Kidney capillary endothelial cell (primary cell): ENCODE measurements at regions not wholly inside any gene's neighbourhood (a gene's known extent, or its start where the extent isn't known, plus 50 kb on each side); places are given as distances from the start of the nearest gene placed in this dataset.

ENCODE experiments used
- DNase-seq: peaks from one replicate; pipeline ENCODE4 v3.0.0-alpha.2; 2018; ENCODE audit warnings: low spot score

DNA sequence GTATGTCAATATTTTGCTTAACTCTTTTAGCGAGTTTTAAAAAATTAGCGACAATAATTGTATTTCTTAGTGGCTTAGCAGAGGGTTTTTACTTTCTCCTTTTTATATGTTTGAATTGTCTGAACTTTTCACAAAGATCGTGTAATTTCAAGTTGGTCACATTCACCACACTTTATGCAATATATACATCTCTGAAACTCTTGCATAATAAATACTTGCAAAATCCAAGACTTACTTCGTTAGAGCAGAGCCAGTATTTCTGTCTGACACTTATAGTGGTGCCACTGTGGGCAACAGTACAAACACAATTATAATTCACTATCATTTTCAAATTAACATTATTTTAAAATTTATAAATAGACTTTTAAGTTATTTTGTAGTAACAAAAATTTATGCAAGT is 62.0 kb downstream of the SUCNR1 start:
- no peak for DNase-seq

DNA sequence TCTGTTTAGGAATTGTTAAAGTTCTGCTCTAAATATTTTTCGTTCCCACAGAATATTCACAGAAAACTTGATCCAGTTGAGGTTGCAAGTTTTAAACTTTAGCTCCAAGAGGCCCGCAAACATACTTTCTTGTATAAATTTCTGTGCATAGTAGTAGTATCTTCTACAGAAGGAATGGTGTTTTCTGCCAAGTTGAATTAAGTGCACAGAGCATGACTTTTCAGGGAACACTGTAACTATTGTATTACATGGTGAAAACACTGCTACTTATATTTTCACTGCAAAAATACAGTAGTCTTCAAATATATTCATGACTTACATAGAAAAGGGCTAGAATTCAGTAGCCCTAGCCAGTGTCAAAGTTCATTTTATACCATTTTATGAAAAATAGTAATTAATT is 67.0 kb downstream of the SUCNR1 start:
- no peak for DNase-seq

DNA sequence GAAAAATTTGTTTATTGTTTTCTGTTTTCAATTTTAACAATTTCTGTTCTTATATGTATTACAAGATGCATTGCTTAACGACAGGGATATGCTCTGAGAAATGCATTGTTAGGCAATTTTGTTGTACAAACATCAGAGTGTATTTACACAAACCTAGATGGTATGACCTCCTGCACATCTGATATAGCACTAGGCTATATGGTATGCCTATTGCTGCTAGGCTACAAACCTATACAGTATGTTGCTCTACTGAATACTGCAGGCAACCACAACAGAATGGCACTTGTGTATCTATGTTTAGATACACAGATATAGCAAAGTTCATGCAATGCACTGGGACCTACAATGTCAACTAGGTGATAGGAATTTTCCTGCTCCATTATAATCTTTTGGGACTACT is 70.1 kb downstream of the SUCNR1 start:
- no peak for DNase-seq

DNA sequence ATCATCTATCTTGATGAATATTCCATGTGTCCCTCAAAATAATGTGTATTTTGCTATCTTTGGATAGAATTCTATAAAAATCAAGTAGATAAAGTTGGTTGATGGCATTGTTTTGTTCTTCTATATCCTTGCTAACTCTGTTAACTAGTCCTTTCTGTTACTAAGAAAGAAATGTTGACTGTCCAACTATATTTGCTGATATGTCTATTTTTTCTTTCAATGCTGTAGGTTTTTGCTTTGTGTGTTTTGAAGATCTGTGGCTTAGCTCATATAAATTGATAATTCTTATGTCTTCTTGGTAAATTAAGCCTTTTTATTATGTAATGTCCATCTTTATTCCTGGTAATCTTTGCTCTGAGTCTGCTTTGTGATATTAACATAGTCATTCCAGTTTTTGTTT is 70.9 kb downstream of the SUCNR1 start:
- DNase-seq = no peak

DNA sequence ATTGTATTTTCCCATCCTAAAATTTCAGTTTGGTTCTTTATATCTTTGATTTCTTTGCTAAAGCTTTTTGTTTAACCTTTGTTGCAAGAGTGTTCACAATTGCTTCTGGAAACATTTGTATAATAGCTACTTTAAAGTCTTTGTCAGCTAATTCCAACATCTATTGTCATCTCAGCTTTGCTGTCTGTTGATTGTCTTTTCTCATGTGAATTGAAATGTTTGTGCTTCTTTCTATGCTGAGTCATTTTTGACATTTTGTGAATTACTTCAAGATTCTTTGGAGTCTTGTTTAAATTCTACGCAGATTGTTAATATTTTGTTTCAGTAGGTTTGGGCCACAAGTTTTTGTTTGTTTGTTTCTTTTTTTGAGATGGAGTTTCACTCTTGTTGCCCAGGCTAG is 73.2 kb downstream of the SUCNR1 start:
- no peak for DNase-seq

DNA sequence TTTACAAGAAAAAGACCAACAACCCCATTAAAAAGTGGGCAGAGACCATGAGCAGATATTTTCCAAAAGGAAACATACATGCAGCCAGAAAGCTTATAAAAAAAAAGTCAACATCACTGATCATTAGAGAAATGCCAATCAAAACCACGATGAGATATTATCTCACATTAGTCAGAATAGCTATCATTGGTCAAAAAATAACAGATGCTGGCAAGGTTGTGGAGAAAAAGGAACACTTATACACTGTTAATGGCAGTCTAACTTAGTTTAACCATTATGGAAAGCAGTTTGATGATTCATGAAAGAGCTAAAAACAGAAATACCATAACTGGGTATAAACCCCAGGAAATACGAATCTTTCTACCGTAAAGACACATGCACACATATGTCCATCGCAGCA is 76.3 kb downstream of the SUCNR1 start:
- DNase-seq = no peak

DNA sequence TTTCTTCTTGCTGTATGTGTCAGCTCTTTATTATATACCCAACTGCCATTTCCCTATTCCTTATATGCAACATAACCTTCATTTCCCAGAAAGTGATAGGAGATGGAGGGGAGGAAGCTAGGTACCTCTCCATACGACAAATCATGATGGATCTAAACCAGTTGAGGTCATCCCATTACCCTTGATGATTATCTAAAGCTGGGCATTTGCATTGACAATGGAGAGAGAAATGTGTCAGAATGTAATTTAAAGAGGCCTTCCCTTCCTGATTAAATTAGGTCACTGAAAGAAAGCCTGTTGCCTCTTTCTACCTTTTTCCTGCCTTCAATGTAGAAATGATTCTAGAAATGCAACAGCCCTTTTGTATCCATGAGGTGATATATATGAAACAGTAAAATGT is 81.9 kb downstream of the SUCNR1 start:
- no peak for DNase-seq

DNA sequence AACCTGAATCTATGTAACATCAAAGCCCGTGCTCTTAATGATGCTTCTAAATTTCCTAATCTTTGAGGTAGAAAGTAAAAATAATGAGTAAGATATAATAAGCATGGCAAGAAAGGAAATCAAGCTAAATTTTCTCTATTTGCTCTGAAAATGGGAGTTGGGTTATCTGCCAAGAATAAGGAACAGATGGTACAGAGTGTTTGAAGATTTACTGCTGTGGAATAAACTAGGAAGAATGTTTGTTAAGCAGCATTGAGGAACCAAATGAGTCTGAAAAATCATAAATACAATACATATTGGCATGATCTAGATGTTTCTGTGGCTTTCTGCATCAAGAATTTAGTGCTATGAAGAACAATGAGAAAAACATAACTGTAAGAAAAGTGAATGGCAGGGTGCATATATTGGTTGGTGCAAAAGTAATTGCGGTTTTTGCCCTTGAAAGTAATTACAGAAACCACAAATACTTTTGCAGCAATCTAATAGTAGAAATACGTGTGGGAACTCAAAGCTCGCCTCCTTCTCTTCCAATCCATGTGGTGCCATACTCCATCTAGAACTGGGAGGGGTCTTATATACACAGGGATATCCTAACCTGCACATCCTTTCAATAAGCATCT is 87.6 kb downstream of the SUCNR1 start:
- DNase-seq = no peak

DNA sequence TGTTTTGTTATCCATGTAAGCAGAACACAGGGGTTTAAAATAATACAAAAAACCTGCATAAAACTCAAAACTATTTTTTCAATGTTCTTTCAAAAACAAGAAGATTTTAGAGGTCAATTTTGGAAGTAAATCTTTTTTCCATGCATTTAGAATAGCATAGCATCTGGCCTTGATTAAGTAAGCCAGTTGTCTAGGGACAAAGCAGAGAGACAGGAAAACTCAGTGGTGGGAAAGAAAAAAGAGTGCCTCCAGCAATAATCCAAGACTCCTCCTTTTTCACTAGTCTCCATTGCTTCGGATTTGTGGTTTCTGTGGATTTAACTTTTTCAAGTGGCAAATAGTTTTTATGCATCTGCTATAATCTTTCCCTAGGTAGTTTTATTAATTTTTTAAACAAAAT is 88.9 kb downstream of the SUCNR1 start:
- no peak for DNase-seq

DNA sequence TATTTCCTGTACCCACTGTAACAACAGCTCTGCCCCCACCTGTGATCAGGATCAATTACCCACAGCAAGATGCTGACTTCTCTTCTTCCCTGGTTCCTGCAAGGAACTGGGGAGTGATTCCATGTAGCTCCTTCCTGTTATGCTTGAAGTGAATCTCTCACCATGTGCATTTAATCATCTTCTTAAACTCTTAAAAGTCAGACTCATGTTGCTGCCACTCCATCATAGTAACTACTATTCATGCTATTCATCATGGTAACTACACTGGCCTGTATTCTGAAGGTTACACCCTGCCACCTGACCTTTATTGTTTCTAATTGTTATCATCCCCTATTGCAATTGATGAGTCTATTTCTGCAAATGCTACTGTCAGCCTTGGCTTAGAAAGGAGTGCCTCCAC is 89.5 kb downstream of the SUCNR1 start:
- no peak for DNase-seq

DNA sequence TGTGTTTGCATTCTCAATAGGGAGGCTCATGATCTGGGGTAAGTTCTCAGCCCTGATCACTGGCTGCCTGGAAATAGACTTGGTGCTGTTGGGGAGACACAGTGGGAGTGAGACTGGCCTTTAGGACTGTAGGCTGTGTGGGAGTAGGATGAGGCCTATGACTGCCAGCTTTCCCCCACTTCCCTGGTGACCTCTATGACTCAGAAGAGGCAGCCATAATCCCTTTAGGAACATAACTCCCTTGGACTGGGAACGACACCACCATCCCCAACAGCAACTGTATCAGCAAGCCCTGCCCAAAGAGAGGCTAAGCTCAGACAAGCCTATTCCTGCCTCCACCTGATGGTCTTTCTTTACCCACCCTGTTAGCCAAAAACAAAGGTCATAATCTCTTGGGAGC is 91.3 kb downstream of the SUCNR1 start:
- DNase-seq = no peak

DNA sequence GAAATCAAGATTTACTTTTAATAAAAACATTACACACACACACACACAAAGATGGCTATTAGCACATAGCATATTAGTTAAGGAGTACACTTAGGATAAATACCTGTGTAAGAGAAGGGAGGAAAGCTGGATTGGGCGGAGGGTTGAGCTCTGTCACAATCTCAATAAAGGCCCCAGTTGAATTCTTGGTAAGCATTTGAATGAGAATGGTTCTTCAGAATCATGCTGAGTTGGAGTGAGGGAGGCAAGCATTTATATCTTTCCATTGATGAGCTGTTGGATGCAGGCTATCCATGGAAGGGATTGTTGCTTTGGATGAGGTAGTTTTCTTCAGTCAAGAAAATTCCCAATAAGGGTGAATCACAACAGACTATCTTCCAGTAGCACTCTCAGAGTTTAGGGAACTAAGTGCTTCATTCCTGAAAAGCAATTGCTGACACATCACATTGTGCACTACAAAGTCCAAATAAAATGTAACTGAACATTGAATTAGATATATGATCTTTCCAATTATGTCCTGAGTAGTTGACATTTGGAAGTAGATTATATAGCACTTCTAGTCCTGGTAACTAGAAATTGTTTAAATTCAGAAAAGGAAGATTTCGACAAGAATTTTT is 95.7 kb downstream of the SUCNR1 start:
- no peak for DNase-seq

DNA sequence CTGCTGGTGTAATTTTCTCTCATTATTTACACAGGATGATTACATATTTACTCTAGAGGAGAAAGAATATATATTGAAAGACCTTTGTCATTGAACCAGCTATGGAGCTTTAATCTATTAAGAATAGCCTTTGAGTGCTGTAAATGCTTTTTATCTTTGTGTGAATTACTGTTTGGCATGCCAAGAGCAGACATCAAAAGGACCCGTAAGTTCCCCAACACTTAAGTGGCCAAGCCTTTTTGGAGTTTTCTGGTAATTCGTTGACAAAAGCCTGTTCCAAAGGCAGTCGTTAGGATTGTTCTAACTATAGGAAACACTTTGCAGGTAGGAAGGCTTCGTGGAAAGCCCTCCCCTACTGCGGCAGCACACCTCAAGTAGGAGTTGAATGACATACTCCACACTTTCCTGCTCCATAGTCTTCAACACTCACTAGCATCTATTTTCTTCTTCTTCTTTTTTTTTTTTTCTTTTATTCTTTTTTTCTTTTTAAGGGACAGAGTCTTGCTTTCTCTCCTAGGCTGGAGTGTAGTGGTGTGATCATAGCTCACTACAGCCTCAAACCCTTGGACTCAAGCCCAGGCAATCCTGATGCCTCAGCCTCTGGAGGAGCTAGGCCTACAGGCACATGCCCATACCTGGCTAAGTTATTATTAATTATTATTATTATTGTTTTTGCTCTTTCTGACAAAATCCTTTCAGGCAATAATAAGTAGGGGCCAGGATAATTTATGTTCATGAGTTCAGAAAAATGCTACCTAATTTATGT is 98.6 kb downstream of the SUCNR1 start:
- DNase-seq = no peak

DNA sequence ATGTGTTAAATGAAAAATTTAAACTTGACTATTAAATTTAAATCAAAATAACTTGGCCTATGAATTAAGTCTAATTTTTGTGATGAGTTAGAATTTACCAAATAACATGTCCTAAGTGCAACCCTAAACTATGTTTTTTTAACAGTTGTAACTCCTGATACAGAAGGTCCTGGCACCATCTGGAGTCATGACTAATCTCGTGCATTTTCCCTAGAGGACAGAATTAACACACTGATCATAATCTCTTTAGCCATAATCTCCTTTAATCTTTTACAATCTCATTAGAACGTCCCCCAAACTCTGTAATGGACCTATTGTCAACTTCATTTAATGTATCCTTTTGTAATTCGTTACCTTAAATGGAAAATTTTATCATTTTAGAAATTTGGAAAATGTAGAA is 100.6 kb downstream of the SUCNR1 start:
- peak; percentile 19 for DNase-seq

DNA sequence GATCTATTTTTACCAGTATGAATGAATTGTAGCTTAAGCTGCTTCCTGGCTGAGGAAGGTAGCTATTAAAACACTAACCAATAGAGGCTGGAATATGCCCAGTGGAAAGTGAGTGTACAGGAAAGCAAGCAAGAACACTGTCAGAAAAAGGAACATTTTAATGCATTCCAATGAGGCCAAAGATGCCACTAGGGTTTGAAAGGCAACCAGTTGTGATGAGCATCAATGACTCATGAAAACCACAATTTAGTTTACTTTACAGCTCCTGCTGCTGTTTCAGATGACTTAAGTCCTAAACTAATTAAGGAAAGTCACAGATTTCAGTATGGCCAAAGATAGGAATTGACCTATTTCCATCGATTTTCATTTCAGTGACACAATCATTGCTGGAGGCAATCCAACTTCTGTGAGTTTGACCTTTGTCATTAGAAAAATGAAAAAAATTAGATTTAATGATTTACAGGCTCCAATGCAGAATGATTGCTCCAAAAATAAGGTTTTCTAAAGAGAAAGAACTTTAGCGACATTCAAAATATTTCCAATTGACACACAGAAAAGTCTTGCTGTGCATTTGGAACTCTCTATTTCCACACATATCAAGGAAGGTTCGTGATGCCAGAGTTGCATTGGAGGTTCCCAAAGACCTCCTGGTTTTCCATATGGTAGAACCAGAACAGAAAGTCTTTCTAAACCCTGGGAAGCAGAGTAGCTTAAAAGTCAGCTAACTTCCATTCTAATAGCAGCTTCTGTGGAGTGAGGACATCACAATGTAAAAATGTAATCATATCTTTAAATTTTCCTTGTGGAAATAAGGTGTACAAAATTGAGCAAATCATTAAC is 103.0 kb downstream of the SUCNR1 start:
- DNase-seq = peak; percentile 98

DNA sequence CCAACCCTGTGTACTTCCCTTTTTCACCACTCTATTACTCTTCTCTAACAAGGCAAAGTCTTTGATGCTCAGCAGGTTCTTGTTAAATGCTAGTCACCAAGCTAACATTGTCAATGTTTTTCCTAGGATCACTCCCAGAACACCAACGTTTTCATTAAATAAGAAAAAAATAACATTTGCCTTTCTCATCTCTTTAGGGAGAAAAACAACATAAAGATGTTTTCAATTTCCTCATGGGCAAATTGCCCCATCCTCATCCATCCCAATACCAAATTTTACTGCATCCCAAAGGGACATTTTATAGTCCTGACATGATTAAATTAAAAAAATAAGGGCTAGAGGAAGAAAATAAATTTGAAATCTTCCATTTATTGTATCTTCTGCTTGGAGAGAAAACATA is 106.5 kb downstream of the SUCNR1 start:
- no peak for DNase-seq

DNA sequence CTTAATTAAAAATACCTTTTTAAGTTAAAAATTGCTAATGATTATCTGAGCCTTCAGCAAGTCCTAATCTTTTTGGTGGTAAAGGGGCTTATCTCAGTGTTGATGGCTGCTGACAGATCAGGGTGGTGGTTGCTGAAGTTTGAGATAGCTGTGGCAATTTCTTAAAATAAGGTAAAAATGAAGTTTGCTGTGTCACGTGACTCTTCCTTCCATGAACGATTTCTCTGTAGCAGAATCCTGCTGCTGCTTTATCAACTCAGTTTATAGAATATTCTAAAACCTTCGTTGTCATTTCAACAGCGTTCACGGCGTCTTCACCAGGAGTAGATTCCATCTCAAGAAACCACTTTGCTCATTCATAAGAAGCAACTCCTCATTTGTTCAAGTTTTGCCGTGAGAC is 110.1 kb downstream of the SUCNR1 start:
- no peak for DNase-seq

DNA sequence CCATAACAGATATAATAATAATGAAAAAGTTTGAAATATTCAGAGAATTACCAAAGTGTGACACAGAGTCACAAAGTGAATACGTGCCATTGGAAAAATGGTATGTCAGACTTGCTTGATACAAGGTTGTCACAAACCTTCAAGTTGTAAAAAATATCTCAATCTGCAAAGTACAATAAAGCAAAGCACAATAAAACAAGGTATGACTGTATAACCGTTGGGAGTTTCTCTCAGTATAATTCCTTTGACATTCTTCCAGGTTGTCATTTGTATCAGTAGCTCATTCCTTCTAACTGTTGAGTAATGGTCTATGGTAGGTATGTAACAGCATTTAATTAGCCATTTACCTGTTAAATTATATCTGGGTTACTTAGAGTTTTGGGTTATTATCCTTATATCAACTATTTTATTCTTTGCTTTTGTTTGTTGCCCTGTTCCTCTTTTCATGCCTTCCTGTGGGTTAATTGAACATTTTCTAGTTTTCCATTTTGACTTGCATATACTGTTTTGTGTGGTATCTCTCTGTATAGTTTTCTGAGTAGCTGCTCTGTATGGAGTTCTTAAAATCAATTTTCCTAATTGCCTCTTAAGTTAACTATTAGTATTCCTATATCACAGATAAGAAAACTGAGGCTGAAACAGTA is 112.5 kb downstream of the SUCNR1 start:
- DNase-seq = no peak

DNA sequence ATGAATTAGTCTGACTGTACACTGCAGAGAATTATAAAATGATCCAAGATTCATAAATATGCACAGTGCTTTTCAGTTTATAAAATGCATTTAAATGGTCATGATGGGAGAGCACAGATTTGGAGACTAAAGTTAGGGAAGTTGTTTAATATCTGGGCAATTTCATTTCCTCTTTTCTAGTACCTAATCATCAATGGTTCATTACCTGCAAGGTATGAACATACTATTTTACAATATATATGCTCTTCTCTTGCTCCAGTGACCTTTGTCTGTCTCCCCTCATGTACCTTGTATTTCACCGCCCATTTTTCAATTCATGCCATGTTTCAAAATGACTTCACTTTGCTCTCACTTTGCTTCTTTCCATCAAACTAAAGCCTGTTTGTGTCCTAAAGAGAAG is 114.5 kb downstream of the SUCNR1 start:
- DNase-seq = no peak

DNA sequence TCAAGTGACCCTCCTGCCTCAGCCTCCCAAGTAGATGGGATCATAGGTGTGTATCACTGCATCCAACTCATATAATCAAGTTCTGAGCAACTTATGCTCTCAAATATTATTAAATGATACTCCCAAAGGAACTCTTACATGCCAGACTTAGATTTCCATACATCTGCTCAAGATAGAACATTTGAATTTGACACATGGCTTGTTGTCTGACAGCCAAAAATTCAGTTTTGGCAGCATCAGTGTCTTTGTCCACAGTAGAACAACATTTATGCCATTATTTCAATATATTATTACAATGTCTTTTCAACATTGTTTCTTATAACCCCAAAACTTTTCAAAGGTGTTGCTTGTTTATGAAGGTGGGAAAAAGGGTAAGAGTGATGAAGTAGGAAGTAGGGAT is 116.2 kb downstream of the SUCNR1 start:
- no peak for DNase-seq

DNA sequence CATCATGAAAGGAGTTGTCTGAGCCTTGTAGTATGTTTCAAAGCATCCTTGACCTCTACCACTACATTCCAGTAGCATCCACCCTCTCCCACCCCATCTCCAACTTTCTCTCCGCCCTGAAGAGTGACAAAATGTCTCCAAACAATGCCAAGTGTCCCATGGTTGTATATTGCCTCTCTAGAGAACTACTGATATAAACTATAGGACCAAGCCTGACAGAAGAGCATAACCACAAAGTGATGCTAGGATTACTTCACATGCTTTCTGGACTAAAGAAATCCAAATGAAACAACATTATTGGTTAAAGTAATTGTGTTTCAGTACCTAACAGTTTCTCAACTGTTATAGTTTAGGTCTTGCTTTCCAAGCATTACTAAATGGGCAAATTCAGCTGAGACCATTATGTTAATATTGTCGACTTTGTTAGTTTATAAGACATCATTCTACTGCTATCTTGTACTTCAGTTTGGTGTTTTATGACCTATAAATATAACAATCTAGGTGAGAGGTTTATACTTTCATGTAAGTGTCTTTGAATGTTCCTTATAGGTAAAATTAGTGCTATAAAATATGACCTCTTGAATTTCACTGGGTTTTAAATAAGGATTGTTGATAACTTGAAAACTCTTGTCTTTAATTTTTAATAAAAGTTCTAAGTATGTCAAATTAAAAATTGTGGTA is 117.4 kb downstream of the SUCNR1 start:
- no peak for DNase-seq
